Osteoblast (primary cell): ENCODE measurements at regions not wholly inside any gene's neighbourhood (a gene's known extent, or its start where the extent isn't known, plus 50 kb on each side); places are given as distances from the start of the nearest gene placed in this dataset.

ENCODE experiments used
- DNase-seq: peaks from one replicate; pipeline ENCODE4 v3.0.0; 2011; ENCODE audit warnings: low spot score, mixed read lengths; ENCODE audit not compliant: insufficient read length; ENCODE audit errors: missing footprints
- H2AFZ ChIP-seq: 2 replicates; pipeline ENCODE4 v1.6.0; 2011; ENCODE audit warnings: mild to moderate bottlenecking, low read length
- H3K27ac ChIP-seq: 2 replicates; pipeline ENCODE4 v1.5.1; 2011; ENCODE audit warnings: mild to moderate bottlenecking, low read depth, low read length, moderate library complexity
- H3K27me3 ChIP-seq: 2 replicates; pipeline ENCODE4 v1.6.0; 2012; ENCODE audit warnings: mild to moderate bottlenecking, control low read depth, inconsistent platforms, low read length, moderate library complexity; ENCODE audit not compliant: insufficient read depth
- H3K36me3 ChIP-seq: 2 replicates; pipeline ENCODE4 v1.5.1; 2011; ENCODE audit warnings: mild to moderate bottlenecking, low read length, control low read depth, moderate library complexity; ENCODE audit not compliant: insufficient read depth
- H3K4me1 ChIP-seq: 2 replicates; pipeline ENCODE4 v1.5.1; 2011; ENCODE audit warnings: mild to moderate bottlenecking, low read length, control low read depth, moderate library complexity; ENCODE audit not compliant: insufficient read depth
- H3K4me2 ChIP-seq: 2 replicates; pipeline ENCODE4 v1.6.0; 2011; ENCODE audit warnings: mild to moderate bottlenecking, low read length; ENCODE audit not compliant: insufficient read depth
- H3K4me3 ChIP-seq: fragments of 200-600 bp; sonication (generic); 3 replicates; pipeline ENCODE4 v1.5.1; 2012; ENCODE audit warnings: mild to moderate bottlenecking, low read length, inconsistent platforms; ENCODE audit not compliant: insufficient read depth
- H3K79me2 ChIP-seq: 2 replicates; pipeline ENCODE4 v1.6.0; 2012; ENCODE audit warnings: mild to moderate bottlenecking, low read length, control low read depth, inconsistent platforms; ENCODE audit not compliant: insufficient read depth
- H3K9me3 ChIP-seq: 2 replicates; pipeline ENCODE4 v1.5.1; 2011; ENCODE audit warnings: low read depth, low read length, control low read depth
- H4K20me1 ChIP-seq: 2 replicates; pipeline ENCODE4 v1.6.0; 2012; ENCODE audit warnings: mild to moderate bottlenecking, low read length, control low read depth; ENCODE audit not compliant: insufficient read depth
- CTCF ChIP-seq: IDR thresholded peaks from 2 replicates; pipeline ENCODE4 v1.5.1; 2011; ENCODE audit warnings: mild to moderate bottlenecking, low read depth, low read length, moderate library complexity; ENCODE audit errors: extremely low read depth

- H2AFZ ChIP-seq, result no peak overlapping the region
- no peak overlapping the region for H3K27ac ChIP-seq
- no peaks in the 10 kb centered on the region for H3K4me1 ChIP-seq
- no peaks in the 10 kb centered on the region for H3K27me3 ChIP-seq
- no peak for TF ChIP-seq CTCF
- DNase-seq, result no peak
- H3K4me3 ChIP-seq, result no peak overlapping the region
- H4K20me1 ChIP-seq, result no peaks in the 10 kb centered on the region
- H3K79me2 ChIP-seq, result no peaks in the 10 kb centered on the region
- no peaks in the 10 kb centered on the region for H3K36me3 ChIP-seq
- H3K9me3 ChIP-seq, result peaks cover 2% of the 10 kb centered on the region
- no peak overlapping the region for H3K4me2 ChIP-seq
Measured at GRCh38 chr5:117393125-117393524, 818.5 kb upstream of the SEMA6A start.

- no peak for DNase-seq
- Histone ChIP-seq H2AFZ (no peak overlapping the region), H3K9me3 (no peaks in the 10 kb centered on the region), H3K4me1 (no peaks in the 10 kb centered on the region), H4K20me1 (no peaks in the 10 kb centered on the region), H3K27me3 (no peaks in the 10 kb centered on the region), H3K4me3 (no peak overlapping the region), H3K4me2 (no peak overlapping the region), H3K27ac (no peak overlapping the region), H3K79me2 (no peaks in the 10 kb centered on the region), H3K36me3 (no peaks in the 10 kb centered on the region)
- no peak for TF ChIP-seq CTCF
Measured at GRCh38 chr5:117380316-117380715, 805.7 kb upstream of the SEMA6A start.

GRCh38 chr5:117379521-117379920 lies 804.9 kb upstream of the SEMA6A start:
- Histone ChIP-seq H3K27ac (no peak overlapping the region), H3K36me3 (no peaks in the 10 kb centered on the region), H2AFZ (no peak overlapping the region), H3K4me3 (no peak overlapping the region), H3K4me1 (no peaks in the 10 kb centered on the region), H3K27me3 (no peaks in the 10 kb centered on the region), H3K9me3 (no peaks in the 10 kb centered on the region), H3K79me2 (no peaks in the 10 kb centered on the region), H4K20me1 (no peaks in the 10 kb centered on the region), H3K4me2 (no peak overlapping the region)
- DNase-seq, result no peak
- TF ChIP-seq CTCF, result no peak

- Histone ChIP-seq H3K4me1 (no peaks in the 10 kb centered on the region), H3K79me2 (no peaks in the 10 kb centered on the region), H3K4me2 (no peak overlapping the region), H3K27ac (no peak overlapping the region), H3K9me3 (no peaks in the 10 kb centered on the region), H3K4me3 (no peak overlapping the region), H4K20me1 (no peaks in the 10 kb centered on the region), H2AFZ (no peak overlapping the region), H3K27me3 (no peaks in the 10 kb centered on the region), H3K36me3 (no peaks in the 10 kb centered on the region)
- DNase-seq, result no peak
- TF ChIP-seq CTCF, result no peak
Measured at GRCh38 chr5:117376748-117377147, 802.1 kb upstream of the SEMA6A start.
